ENCODE measurements at regions not wholly inside any gene's neighbourhood (a gene's known extent, or its start where the extent isn't known, plus 50 kb on each side); places are given as distances from the start of the nearest gene placed in this dataset.

- no peak for TF ChIP-seq EZH2phosphoT487 (conservative IDR thresholded peaks at IDR 0.05; ENCODE audit: low read length)
- TF ChIP-seq CTCF (IDR thresholded peaks at IDR 0.05; ENCODE audit: insufficient read depth, low read length, poor library complexity, severe bottlenecking): no peak
Observed at GRCh38 chr6:163945808-163946207, 531.3 kb downstream of the QKI start.
